Activated naive CD4-positive, alpha-beta T cell treated with anti-CD3 and anti-CD28 coated beads, Interleukin-2, amount 50 U/mL, for 16 hours (primary cell): ENCODE measurements at regions not wholly inside any gene's neighbourhood (a gene's known extent, or its start where the extent isn't known, plus 50 kb on each side); places are given as distances from the start of the nearest gene placed in this dataset.

Experiments used
- DNase-seq: peaks from one replicate; pipeline ENCODE4 v3.0.0-alpha.2; 2020

DNA sequence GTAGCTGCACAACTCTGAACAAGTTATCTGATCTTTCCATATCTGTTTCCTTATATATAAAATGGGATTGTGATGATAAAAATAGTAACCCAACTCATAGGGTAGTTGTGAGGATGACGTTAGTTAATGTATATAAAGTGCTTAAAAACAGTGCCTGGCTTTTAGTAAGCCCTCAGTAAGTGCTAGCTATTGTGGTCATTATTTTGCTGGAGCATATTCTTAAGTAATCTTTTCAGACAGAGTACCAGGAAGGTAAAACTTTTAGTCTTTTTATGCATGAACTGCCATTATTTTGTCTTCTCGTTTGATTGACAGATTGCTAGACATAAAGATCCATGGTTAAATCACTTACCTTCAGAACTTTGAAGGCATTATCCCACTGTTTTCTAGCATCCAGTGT is 62.5 kb upstream of the SIM2 start:
- DNase-seq = no peak

DNA sequence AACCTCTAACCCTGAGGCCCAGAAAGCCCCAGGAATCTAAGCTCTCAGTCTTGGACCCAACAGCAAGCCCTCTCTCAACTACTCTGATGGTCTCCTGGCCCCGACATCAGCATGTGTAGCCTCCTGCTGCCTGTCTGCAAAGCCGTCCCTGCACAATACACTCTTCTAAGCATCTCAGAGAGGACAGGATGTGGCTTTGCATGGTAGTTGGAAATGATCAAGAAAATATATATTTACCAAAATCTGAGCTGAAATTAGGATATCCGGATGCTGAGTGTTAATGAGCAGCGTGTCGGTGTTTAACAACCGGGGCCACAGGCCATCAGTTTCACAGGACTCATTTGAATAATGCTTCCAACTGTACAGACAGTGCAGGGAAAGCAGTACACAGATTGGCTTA is 59.1 kb upstream of the SIM2 start:
- DNase-seq = no peak

DNA sequence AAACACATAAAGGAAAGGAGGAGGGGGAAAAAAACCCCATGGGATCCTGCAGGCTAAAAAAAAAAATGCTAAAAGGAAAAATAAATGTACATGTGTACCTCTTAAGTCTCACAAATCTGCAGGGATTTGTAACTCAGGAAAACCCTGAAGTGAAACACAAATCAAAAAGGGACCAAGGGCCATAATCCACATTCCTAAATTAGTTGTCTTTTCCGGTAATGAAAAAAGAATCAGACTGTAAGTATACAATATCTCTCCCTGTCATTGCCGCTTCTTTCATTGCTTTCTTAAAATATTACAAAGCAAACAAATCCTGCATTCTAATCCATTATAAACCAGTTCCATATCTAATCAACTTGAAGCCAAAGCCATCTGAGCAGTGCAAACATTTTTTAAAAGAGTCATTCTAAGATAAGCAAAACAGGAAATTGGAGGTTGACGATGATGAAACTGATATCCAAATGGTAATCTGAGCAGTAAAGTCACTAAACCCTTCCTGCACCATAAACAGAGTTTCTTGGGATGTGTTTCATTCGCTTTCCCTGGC is 58.7 kb upstream of the SIM2 start:
- no peak for DNase-seq

DNA sequence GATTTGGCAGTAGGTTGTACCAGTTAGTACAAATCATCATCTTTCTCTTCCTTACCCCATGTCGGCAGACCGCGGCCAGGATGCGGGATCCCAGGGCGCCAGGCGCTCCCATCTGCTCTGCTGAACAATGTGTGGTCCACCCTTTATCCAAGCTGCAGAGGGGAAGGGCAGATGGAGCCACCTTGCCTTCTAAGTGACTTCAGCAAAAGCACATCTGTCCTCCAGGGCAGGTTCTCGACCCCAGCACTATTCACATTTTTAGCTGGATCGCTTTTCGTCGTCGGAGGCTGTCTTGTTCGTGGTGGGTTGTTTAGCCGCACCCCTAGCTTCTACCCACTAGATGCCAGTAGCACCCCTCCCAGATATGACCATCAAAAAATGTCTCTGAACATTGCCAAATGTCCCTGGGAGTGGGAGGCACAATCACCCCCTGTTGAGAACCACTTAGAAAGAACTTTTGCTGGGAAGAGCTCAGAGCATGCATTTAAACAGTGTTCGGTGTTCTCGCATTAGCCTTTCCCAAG is 58.1 kb upstream of the SIM2 start:
- no peak for DNase-seq

DNA sequence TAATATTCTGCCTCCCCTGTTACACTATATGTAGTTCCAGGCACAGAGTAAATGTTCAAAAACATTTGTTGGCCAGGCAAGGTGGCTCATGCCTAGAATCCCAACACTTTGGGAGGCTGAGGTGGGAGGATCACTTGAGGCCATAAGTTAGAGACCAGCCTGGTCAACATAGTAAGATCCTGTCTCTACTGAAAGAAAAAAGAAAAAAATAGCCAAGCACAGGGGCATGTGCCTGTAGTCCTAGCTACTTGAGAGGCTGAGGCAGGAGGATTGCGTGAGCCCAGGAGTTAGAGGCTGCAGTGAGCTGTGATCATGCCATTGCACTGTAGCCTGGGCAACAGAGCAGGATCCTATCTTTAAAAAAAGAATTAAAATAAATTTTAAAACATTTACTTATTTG is 57.6 kb upstream of the SIM2 start:
- DNase-seq = no peak

DNA sequence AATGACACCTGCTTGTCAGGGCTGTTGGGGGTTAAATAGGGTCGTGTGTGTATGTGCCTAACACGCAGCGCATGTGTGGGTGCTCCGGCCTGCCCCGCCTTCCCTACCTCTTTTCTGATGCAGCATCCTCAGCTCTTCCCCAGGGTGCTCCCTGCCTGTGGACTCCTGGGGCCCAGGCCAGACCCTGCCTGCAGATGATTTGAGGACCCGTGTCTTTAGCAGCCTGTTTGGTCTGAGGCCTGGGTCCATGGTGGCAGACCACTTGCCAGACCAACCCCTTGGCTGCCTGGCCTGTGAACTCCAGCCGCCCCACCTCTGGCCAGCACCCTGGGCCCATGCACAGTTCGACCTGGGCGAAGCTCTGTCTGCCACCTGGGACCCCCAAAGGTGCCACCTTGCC is 57.0 kb upstream of the SIM2 start:
- DNase-seq = no peak

DNA sequence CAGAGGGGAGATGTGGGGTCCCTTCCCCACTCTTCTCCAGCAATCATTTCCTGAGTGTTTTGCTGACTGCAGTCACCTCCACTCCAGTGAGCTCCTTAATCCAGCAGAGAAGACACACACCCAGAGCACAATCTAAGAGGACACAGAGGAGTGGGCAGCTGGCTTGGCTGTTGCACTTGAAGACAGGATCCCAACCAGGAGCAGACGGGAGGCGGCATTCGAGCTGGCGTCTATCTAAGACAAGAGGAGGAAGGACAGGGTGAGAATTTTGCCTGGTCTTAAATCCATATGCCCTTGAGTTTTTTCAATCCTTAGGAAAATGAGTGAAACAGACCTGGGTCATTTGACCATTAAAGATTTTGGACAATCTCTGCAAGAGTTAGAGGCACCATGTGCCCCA is 56.1 kb upstream of the SIM2 start:
- no peak for DNase-seq

DNA sequence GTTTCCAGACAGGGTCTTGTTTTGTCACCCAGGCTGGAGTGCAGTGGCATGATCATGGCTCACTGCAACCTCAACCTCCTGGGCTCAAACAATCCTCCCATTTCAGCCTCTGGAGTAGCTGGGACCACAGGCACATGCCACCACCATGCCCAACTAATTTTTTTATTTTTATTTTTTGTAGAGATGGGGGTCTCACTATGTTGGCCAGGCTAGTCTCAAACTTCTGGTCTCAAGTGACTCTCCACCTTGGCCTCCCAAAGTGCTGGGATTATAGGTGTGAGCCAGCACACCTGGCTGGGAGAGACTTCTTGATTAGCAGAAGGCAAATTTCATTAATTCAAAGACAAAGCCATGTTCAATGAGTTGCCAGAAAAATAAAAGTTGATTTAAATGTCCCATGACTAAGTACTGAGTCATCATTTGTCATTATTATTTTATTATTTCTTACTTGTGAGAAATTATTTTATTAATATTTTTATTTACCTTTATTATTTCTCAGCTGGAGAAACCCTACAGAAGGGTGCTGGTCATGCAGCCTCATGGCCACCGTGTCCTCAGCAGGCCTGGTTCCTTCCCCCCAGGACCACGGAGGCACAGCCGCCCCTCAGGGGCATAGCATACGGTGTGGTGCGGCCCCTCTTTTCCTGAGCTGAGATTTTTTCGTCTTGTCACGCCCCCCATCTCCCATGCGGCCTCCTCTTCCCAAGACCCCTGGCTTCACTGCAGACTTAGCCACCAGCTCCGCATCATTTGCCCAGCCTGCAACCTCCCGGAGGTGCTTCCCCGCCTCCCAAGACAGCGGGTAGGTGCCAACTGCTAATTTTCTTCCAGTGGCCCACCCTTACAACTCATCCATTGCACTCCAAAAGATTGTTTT is 55.3 kb upstream of the SIM2 start:
- no peak for DNase-seq

DNA sequence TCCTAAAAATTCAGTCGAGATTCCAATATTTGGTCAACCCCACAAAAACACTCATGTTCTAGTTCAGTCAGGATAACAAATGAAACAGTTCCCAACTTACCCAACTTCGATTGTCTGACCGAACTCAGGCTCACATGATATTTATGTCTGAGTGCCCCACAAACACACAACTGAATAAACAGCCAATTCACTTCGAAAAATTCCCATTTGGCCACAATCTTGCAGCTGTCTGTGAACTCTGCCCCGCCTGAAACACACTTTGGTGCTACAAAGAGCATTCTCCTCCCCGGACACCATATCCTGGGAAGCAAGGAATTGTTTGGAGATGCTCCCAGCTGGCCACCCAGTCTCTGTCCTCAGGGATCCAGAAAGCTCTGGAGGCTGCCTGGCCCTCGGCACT is 52.9 kb upstream of the SIM2 start:
- DNase-seq = no peak

DNA sequence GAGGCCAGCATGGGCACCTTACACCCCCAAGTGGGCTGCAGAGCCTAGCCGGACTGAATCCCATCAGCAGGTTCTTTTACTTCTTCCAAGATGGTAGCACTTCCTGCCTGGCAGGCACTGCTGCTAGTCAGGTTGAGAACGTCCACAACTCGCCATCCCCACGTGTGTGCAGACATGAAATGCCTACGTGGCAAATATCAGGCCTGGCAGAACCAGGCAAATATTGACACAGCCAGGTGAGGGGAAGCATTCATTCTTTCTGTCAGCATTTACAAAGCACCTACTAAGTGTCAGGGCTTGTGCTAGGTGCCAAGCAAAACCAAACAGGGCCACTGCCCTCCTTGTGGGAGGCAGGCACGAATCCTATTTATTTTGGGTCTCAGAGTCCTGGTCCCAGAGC is 52.3 kb upstream of the SIM2 start:
- DNase-seq = no peak

DNA sequence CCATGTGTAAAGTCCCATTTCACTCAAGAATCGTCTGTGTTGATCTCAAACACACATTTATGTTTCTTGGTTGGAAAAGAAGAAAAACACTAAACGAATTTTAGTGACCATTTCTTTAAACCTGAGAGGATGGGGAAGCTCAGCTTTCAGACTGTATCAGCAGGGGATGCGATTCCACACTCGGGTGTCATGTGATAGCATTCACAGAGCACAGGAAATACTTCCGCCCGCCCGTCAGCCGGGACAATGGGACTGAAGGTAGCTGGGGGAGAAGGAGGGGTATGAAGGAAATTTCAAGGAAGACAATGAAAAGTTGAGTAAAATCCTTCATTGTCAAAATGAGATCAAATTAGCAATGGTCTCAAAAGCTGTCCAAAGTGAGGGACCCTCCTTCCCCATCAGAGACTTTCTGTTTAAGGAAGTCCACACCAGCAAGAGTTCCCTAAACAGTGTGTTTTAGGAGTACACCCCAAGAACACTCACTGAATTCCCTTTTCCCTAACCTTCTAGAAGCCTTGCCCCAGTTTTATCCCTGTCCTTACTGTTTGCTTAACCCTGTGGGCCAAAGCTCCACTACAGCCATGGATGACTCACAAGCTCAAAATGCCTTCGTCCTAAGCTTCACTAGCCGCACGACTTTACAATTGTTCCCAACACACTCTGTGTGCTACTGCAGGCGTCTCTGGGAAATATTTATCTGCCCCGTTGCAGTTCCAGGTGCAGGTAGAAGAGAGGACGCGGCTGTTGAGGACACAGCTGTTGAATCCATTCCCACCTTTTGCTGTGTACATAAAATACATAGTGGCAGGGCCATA is 51.4 kb upstream of the SIM2 start:
- DNase-seq = no peak
